Mammary epithelial cell (primary cell): ENCODE measurements at regions not wholly inside any gene's neighbourhood (a gene's known extent, or its start where the extent isn't known, plus 50 kb on each side); places are given as distances from the start of the nearest gene placed in this dataset.

ENCODE experiments used
- CTCF ChIP-seq, 2 donors: IDR thresholded peaks in 1 of 2; conservative IDR thresholded peaks in 1 of 2; 2 replicates each; pipeline ENCODE4 v1.5.1; 2011 to 2012; ENCODE audit warnings: inconsistent platforms in 2 of 2, low read length in 2 of 2, mild to moderate bottlenecking in 2 of 2, control low read depth in 1 of 2, low read depth in 1 of 2; ENCODE audit not compliant: insufficient read depth in 1 of 2; ENCODE audit errors: extremely low read depth in 1 of 2
- EZH2 ChIP-seq: IDR thresholded peaks from 2 replicates; pipeline ENCODE4 v1.6.1; 2012; ENCODE audit warnings: low read length, inconsistent platforms, borderline replicate concordance

DNA sequence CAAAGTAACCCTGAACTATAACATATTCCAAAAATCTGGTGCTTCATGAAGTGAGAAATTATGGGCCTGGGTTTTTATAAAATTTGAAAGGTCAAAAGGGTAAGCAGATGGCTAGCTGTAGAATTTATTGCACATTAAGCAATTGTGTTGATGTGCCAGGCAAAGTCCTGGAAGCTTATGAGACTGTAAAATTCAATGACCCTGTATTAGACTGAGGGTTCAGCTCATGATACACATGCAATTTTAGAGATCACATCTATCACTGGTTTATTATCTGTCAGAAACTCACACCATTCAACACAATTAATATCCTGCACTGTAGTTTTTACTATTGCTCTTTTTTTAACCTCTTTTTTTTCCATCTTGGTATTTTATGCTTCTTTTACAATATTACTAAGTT is 1162.6 kb upstream of the SLC39A10 start:
- TF ChIP-seq CTCF (conservative IDR thresholded peaks at IDR 0.05 in 1 of 2, IDR thresholded peaks at IDR 0.05 in 1 of 2; ENCODE audit: extremely low read depth in 1 of 2, insufficient read depth in 1 of 2, low read depth in 1 of 2, low read length in 2 of 2) (no peak), EZH2 (no peak)
